ENCODE measurements at regions not wholly inside any gene's neighbourhood (a gene's known extent, or its start where the extent isn't known, plus 50 kb on each side); places are given as distances from the start of the nearest gene placed in this dataset.

GRCh38 chr4:25532591-25532990, 123.1 kb upstream of the SLC34A2 start:
- Histone ChIP-seq H4K20me1 (ENCODE audit: low read depth, low read length) (no peaks in the 10 kb centered on the region), H3K9me2 (replicated peaks; ENCODE audit: insufficient read depth, low read length) (no peaks in the 10 kb centered on the region), H3K4me2 (ENCODE audit: low read depth, low read length, poor library complexity, severe bottlenecking) (no peak overlapping the region), H3K4me3 (ENCODE audit: insufficient read depth, low read length, poor library complexity, severe bottlenecking) (no peak overlapping the region), H3K9ac (ENCODE audit: low read length) (no peak overlapping the region), H2AFZ (ENCODE audit: low read depth, low read length, severe bottlenecking) (no peak overlapping the region), H3F3A (ENCODE audit: insufficient read depth) (no peaks in the 10 kb centered on the region), H3K9me3 (ENCODE audit: insufficient read depth, low read length) (no peaks in the 10 kb centered on the region), H3K27ac (ENCODE audit: low read depth, low read length) (no peak overlapping the region), H3K79me2 (ENCODE audit: insufficient read depth, low read length) (no peaks in the 10 kb centered on the region), H3K27me3 (ENCODE audit: low read length) (no peaks in the 10 kb centered on the region), H3K36me3 (ENCODE audit: low read length) (no peaks in the 10 kb centered on the region)
- no peak for TF ChIP-seq CTCF (IDR thresholded peaks at IDR 0.05; ENCODE audit: insufficient read depth, low read length, poor library complexity, severe bottlenecking)
- no peak for TF ChIP-seq EZH2phosphoT487 (conservative IDR thresholded peaks at IDR 0.05; ENCODE audit: low read length)

- Histone ChIP-seq H3K36me3 (ENCODE audit: low read length) (no peaks in the 10 kb centered on the region), H2AFZ (ENCODE audit: low read depth, low read length, severe bottlenecking) (no peak overlapping the region), H3K27ac (ENCODE audit: low read depth, low read length) (no peak overlapping the region), H3K4me2 (ENCODE audit: low read depth, low read length, poor library complexity, severe bottlenecking) (no peak overlapping the region), H3F3A (ENCODE audit: insufficient read depth) (no peaks in the 10 kb centered on the region), H3K9me2 (replicated peaks; ENCODE audit: insufficient read depth, low read length) (no peaks in the 10 kb centered on the region), H3K27me3 (ENCODE audit: low read length) (no peaks in the 10 kb centered on the region), H3K79me2 (ENCODE audit: insufficient read depth, low read length) (no peaks in the 10 kb centered on the region), H4K20me1 (ENCODE audit: low read depth, low read length) (no peaks in the 10 kb centered on the region), H3K4me3 (ENCODE audit: insufficient read depth, low read length, poor library complexity, severe bottlenecking) (no peak overlapping the region), H3K9me3 (ENCODE audit: insufficient read depth, low read length) (no peaks in the 10 kb centered on the region), H3K9ac (ENCODE audit: low read length) (no peak overlapping the region)
- TF ChIP-seq CTCF (IDR thresholded peaks at IDR 0.05; ENCODE audit: insufficient read depth, low read length, poor library complexity, severe bottlenecking) = no peak
- TF ChIP-seq EZH2phosphoT487 (conservative IDR thresholded peaks at IDR 0.05; ENCODE audit: low read length) = no peak
These were observed 122.4 kb upstream of the SLC34A2 start for GRCh38 chr4:25533256-25533655.

- no peaks in the 10 kb centered on the region for H4K20me1 ChIP-seq (ENCODE audit: low read depth, low read length)
- H3K4me3 ChIP-seq (ENCODE audit: insufficient read depth, low read length, poor library complexity, severe bottlenecking) = no peak overlapping the region
- H3K9me3 ChIP-seq (ENCODE audit: insufficient read depth, low read length) = no peaks in the 10 kb centered on the region
- H3K9me2 ChIP-seq (replicated peaks; ENCODE audit: insufficient read depth, low read length) = no peaks in the 10 kb centered on the region
- no peaks in the 10 kb centered on the region for H3K36me3 ChIP-seq (ENCODE audit: low read length)
- H3K4me2 ChIP-seq (ENCODE audit: low read depth, low read length, poor library complexity, severe bottlenecking) = no peak overlapping the region
- no peak overlapping the region for H2AFZ ChIP-seq (ENCODE audit: low read depth, low read length, severe bottlenecking)
- no peak overlapping the region for H3K9ac ChIP-seq (ENCODE audit: low read length)
- TF ChIP-seq CTCF (IDR thresholded peaks at IDR 0.05; ENCODE audit: insufficient read depth, low read length, poor library complexity, severe bottlenecking) (no peak), EZH2phosphoT487 (conservative IDR thresholded peaks at IDR 0.05; ENCODE audit: low read length) (no peak)
- no peaks in the 10 kb centered on the region for H3F3A ChIP-seq (ENCODE audit: insufficient read depth)
- no peak overlapping the region for H3K27ac ChIP-seq (ENCODE audit: low read depth, low read length)
- no peaks in the 10 kb centered on the region for H3K79me2 ChIP-seq (ENCODE audit: insufficient read depth, low read length)
- no peaks in the 10 kb centered on the region for H3K27me3 ChIP-seq (ENCODE audit: low read length)
These were observed 120.4 kb upstream of the SLC34A2 start for GRCh38 chr4:25535278-25535677.
